Ovary (tissue), 7 donors: ENCODE measurements at regions not wholly inside any gene's neighbourhood (a gene's known extent, or its start where the extent isn't known, plus 50 kb on each side); places are given as distances from the start of the nearest gene placed in this dataset.

ENCODE experiments used
- DNase-seq, 5 donors: peaks; one replicate each; pipeline ENCODE4 v3.0.0-alpha.2; 2019 to 2020
- H3K27ac ChIP-seq, 2 donors: fragments of 200-600 bp; one replicate each; pipeline versions ENCODE4 v1.5.1 to v1.8.0; 2019 to 2022
- H3K27me3 ChIP-seq: fragments of 200-600 bp; one replicate; pipeline ENCODE4 v1.8.0; 2022
- H3K36me3 ChIP-seq: fragments of 200-600 bp; sonication (generic); one replicate; pipeline ENCODE4 v1.5.1; 2019
- H3K4me1 ChIP-seq: one replicate; pipeline ENCODE4 v1.8.1; 2013; ENCODE audit warnings: mild to moderate bottlenecking, moderate library complexity; ENCODE audit not compliant: insufficient read depth
- H3K4me3 ChIP-seq: fragments of 200-600 bp; sonication (generic); one replicate; pipeline ENCODE4 v1.5.1; 2017
- H3K9me3 ChIP-seq, 2 donors: fragments of 200-600 bp in 1 of 2; sonication (generic) in 1 of 2; one replicate each; pipeline versions ENCODE4 v1.5.1 to v1.8.1; 2013 to 2019; ENCODE audit warnings: mild to moderate bottlenecking in 1 of 2, moderate library complexity in 1 of 2
- CTCF ChIP-seq, 3 donors: fragments of 450-650 bp in 2 of 3; fragments of 200-600 bp in 1 of 3; IDR thresholded peaks; one replicate each; pipeline versions ENCODE4 v1.5.1 to v1.8.0; 2016 to 2022; ENCODE audit warnings: antibody characterized with exemption in 3 of 3, mild to moderate bottlenecking in 1 of 3
- EP300 ChIP-seq: sonication (generic); formaldehyde crosslinking; IDR thresholded peaks from one replicate; pipeline ENCODE4 v1.6.1; 2017; ENCODE audit warnings: antibody characterized with exemption
- POLR2A ChIP-seq: fragments of 450-650 bp; IDR thresholded peaks from one replicate; pipeline ENCODE4 v1.6.1; 2017; ENCODE audit warnings: antibody characterized with exemption, mild to moderate bottlenecking, moderate library complexity
- WGBS, 3 donors: extraction: QIAGEN DNeasy Blood & Tissue Kit in 1 of 3; methylation state at CpG; one replicate each; pipeline versions ENCODE4 v1.1.5 to v1.1.7; 2013 to 2017; 5-methylcytosine and 5-hydroxymethylcytosine counted together
- intact Hi-C, 4 donors: fragments of 100-400 bp; cut with DNase I; formaldehyde crosslinking; loops; one replicate each; pipeline versions ENCODE4 v1.11.0 to v1.15.1; 2022 to 2023
- donor health status: DM: no; HTN: no; CAD: no; lungs with moderate emphysema.
- donor health status: DM: no; HTN: no; CAD: no.
- donor health status: Bipolar disorder and iron deficiency.
- donor health status: DM: no; HTN: no; CAD: no.
- donor health status: DM: yes; HTN: yes; CAD: no.

- intact Hi-C loops, result loop anchor here in 1 of 4 donors (10.0 kb wide), 1 partner anchor 186 kb away; no protein-coding TSS in a partner anchor
- TF ChIP-seq POLR2A (no peak), CTCF (IDR thresholded peaks at IDR 0.05) (no peak), EP300 (no peak)
- H3K9me3 ChIP-seq, result no peaks in the 10 kb centered on the region
- WGBS, 3 donors, result 86 to 88% (median 87%) methylated on average over 12 of the region's 12 CpGs
- peaks cover 1% of the 10 kb centered on the region for H3K4me1 ChIP-seq
- no peak overlapping the region for H3K27ac ChIP-seq
- no peaks in the 10 kb centered on the region for H3K36me3 ChIP-seq
- H3K4me3 ChIP-seq, result no peak overlapping the region
- no peak for DNase-seq
- no peaks in the 10 kb centered on the region for H3K27me3 ChIP-seq
Observed at GRCh38 chr3:150308481-150309256, 99.4 kb upstream of the TSC22D2 start.

GRCh38 chr3:150308037-150308319 is 100.1 kb upstream of the TSC22D2 start:
- TF ChIP-seq POLR2A (no peak), CTCF (IDR thresholded peaks at IDR 0.05) (no peak), EP300 (no peak)
- intact Hi-C loops, result loop anchor here in 1 of 4 donors (10.0 kb wide), 1 partner anchor 187 kb away; no protein-coding TSS in a partner anchor

GRCh38 chr3:150307311-150308036 is 100.6 kb upstream of the TSC22D2 start:
- Histone ChIP-seq H3K9me3 (no peaks in the 10 kb centered on the region), H3K36me3 (no peaks in the 10 kb centered on the region), H3K27ac (no peak overlapping the region), H3K4me1 (peaks cover 1% of the 10 kb centered on the region), H3K4me3 (no peak overlapping the region), H3K27me3 (no peaks in the 10 kb centered on the region)
- no peak for TF ChIP-seq CTCF (IDR thresholded peaks at IDR 0.05)
- DNase-seq, result no peak
- 76 to 82% (median 81%) methylated on average over 6 of the region's 6 CpGs for WGBS, 3 donors
- intact Hi-C loops, result loop anchor here in 1 of 4 donors (10.0 kb wide), 1 partner anchor 187 kb away; no protein-coding TSS in a partner anchor

More at GRCh38 chr3:150308037-150308319, 100.1 kb upstream of the TSC22D2 start:
- no peak overlapping the region for H3K4me3 ChIP-seq
- 18 to 29% (median 28%) methylated on average over 4 of the region's 4 CpGs for WGBS, 3 donors
- no peaks in the 10 kb centered on the region for H3K9me3 ChIP-seq
- H3K27ac ChIP-seq, result no peak overlapping the region
- peaks cover 1% of the 10 kb centered on the region for H3K4me1 ChIP-seq
- no peaks in the 10 kb centered on the region for H3K36me3 ChIP-seq
- H3K27me3 ChIP-seq, result no peaks in the 10 kb centered on the region
- no peak for DNase-seq

GRCh38 chr3:150306906-150307305 is 101.2 kb upstream of the TSC22D2 start:
- H3K4me1 ChIP-seq, result peaks cover 1% of the 10 kb centered on the region
- no peaks in the 10 kb centered on the region for H3K27me3 ChIP-seq
- WGBS, 3 donors, result 85 to 97% (median 90%) methylated on average over 5 of the region's 5 CpGs
- H3K27ac ChIP-seq, result no peak overlapping the region
- H3K4me3 ChIP-seq, result no peak overlapping the region
- no peak for DNase-seq
- no peaks in the 10 kb centered on the region for H3K9me3 ChIP-seq
- no peak for TF ChIP-seq CTCF (IDR thresholded peaks at IDR 0.05)
- TF ChIP-seq POLR2A, result no peak
- TF ChIP-seq EP300, result no peak
- intact Hi-C loops, result loop anchor here in 1 of 4 donors (10.0 kb wide), 1 partner anchor 188 kb away; no protein-coding TSS in a partner anchor
- H3K36me3 ChIP-seq, result no peaks in the 10 kb centered on the region
